Small intestine (tissue), 7 donors: ENCODE measurements at regions not wholly inside any gene's neighbourhood (a gene's known extent, or its start where the extent isn't known, plus 50 kb on each side); places are given as distances from the start of the nearest gene placed in this dataset.
"Not testable (repeated sequence)": the region's sequence is repeated elsewhere in the genome, so short reads cannot be mapped to it uniquely, and the experiment has no call there.

Experiments
- DNase-seq, 2 donors: peaks; one replicate each; pipeline versions ENCODE4 v3.0.0 to v3.0.0-alpha.2; 2013
- FAIRE-seq: peaks from 2 replicates; lab custom pipeline; 2012; peaks lifted over from hg19 to GRCh38; lab: Jason Lieb, UNC
- H3K27ac ChIP-seq, 3 donors: one replicate each; pipeline ENCODE4 v1.5.1; 2013; ENCODE audit warnings: low read length in 2 of 3, mild to moderate bottlenecking in 2 of 3, control low read depth in 1 of 3, inconsistent platforms in 1 of 3, low read depth in 1 of 3, moderate library complexity in 1 of 3
- H3K27me3 ChIP-seq, 3 donors: one replicate each; pipeline ENCODE4 v1.6.1; 2013; ENCODE audit warnings: low read length in 3 of 3, inconsistent platforms in 1 of 3; ENCODE audit not compliant: control insufficient read depth in 3 of 3, insufficient read depth in 3 of 3
- H3K36me3 ChIP-seq, 3 donors: one replicate each; pipeline ENCODE4 v1.6.1; 2013; ENCODE audit warnings: low read length in 3 of 3, inconsistent platforms in 1 of 3, low read depth in 1 of 3, mild to moderate bottlenecking in 1 of 3, moderate library complexity in 1 of 3; ENCODE audit not compliant: control insufficient read depth in 3 of 3, insufficient read depth in 2 of 3
- H3K4me1 ChIP-seq, 3 donors: one replicate each; pipeline ENCODE4 v1.6.1; 2013; ENCODE audit warnings: low read length in 2 of 3, inconsistent platforms in 1 of 3, low read depth in 1 of 3, mild to moderate bottlenecking in 1 of 3, moderate library complexity in 1 of 3; ENCODE audit not compliant: control insufficient read depth in 3 of 3, insufficient read depth in 2 of 3
- H3K4me3 ChIP-seq, 3 donors: one replicate each; pipeline ENCODE4 v1.5.1; 2013; ENCODE audit warnings: low read length in 3 of 3, control low read depth in 1 of 3, inconsistent platforms in 1 of 3, low read depth in 1 of 3, mild to moderate bottlenecking in 1 of 3, moderate library complexity in 1 of 3
- H3K9me3 ChIP-seq, 2 donors: one replicate each; pipeline ENCODE4 v1.6.1; 2013; ENCODE audit warnings: low read depth in 1 of 2, low read length in 1 of 2; ENCODE audit not compliant: control insufficient read depth in 2 of 2, insufficient read depth in 1 of 2
- WGBS, 3 donors: extraction: QIAGEN DNeasy Blood & Tissue Kit; methylation state at CpG; one replicate each; pipeline ENCODE4 v1.1.7; 2013; 5-methylcytosine and 5-hydroxymethylcytosine counted together
- donor health status: healthy with polysubstance abuse.
- donor health status: control.
- donor health status: control.
- donor health status: Bipolar disorder and iron deficiency.
- donor health status: healthy.

GRCh38 chr20:40968816-40969562 is 59.6 kb upstream of the TOP1 start:
- H3K27me3 ChIP-seq, H3K27ac ChIP-seq, H3K9me3 ChIP-seq, H3K4me1 ChIP-seq, H3K36me3 ChIP-seq, FAIRE-seq: not testable (repeated sequence)
- peak overlapping the region in 2 of 3 donors; percentile 21 to 43 for H3K4me3 ChIP-seq
- 13 to 26% (median 18%) methylated on average over 25 to 28 of the region's 28 CpGs for WGBS, 3 donors
- DNase-seq: peak; percentile 72 to 86

GRCh38 chr20:40970218-40970617 is 58.4 kb upstream of the TOP1 start:
- Histone ChIP-seq H3K27me3 (no peaks in the 10 kb centered on the region), H3K4me3 (no peak overlapping the region), H3K9me3 (no peaks in the 10 kb centered on the region), H3K4me1 (no peaks in the 10 kb centered on the region), H3K27ac (no peak overlapping the region), H3K36me3 (no peaks in the 10 kb centered on the region)
- FAIRE-seq (no peak), DNase-seq (no peak)
- WGBS, 3 donors: 91 to 93% (median 92%) methylated on average over 6 of the region's 6 CpGs

GRCh38 chr20:40977218-40977617 is 51.4 kb upstream of the TOP1 start:
- Histone ChIP-seq H3K4me1 (no peaks in the 10 kb centered on the region), H3K4me3 (no peak overlapping the region), H3K9me3 (peaks cover 0 to 2% of the 10 kb centered on the region in 2 donors), H3K36me3 (no peaks in the 10 kb centered on the region), H3K27ac (no peak overlapping the region), H3K27me3 (peaks cover 0 to 2% (median 0%) of the 10 kb centered on the region in 3 donors)
- FAIRE-seq: no peak
- no peak for DNase-seq

- WGBS, 3 donors: 88 to 92% (median 88%) methylated on average over 3 of the region's 3 CpGs
- Histone ChIP-seq H3K27ac (no peak overlapping the region), H3K9me3 (peaks cover 0 to 2% of the 10 kb centered on the region in 2 donors), H3K36me3 (no peaks in the 10 kb centered on the region), H3K27me3 (peaks cover 0 to 2% (median 0%) of the 10 kb centered on the region in 3 donors), H3K4me1 (no peaks in the 10 kb centered on the region), H3K4me3 (no peak overlapping the region)
- no peak for DNase-seq
- FAIRE-seq: no peak
These were observed 49.9 kb upstream of the TOP1 start for GRCh38 chr20:40978761-40979160.
